Panc1 (cell line): ENCODE measurements at regions not wholly inside any gene's neighbourhood (a gene's known extent, or its start where the extent isn't known, plus 50 kb on each side); places are given as distances from the start of the nearest gene placed in this dataset.

Source experiments
- TF ChIP-seq, protein P1 (sequence below): fragments of 450-650 bp; IDR thresholded peaks from 2 replicates; pipeline ENCODE4 v1.5.1; 2017; ENCODE audit warnings: mild to moderate bottlenecking
- TF ChIP-seq, protein P2 (sequence below), 2 experiments: IDR thresholded peaks; 2 replicates each; pipeline ENCODE4 v1.6.1; 2011 to 2012; ENCODE audit warnings: low read depth in 2 of 2, control low read depth in 1 of 2, low read length in 1 of 2, mild to moderate bottlenecking in 1 of 2, moderate library complexity in 1 of 2; ENCODE audit not compliant: insufficient read depth in 1 of 2

DNA sequence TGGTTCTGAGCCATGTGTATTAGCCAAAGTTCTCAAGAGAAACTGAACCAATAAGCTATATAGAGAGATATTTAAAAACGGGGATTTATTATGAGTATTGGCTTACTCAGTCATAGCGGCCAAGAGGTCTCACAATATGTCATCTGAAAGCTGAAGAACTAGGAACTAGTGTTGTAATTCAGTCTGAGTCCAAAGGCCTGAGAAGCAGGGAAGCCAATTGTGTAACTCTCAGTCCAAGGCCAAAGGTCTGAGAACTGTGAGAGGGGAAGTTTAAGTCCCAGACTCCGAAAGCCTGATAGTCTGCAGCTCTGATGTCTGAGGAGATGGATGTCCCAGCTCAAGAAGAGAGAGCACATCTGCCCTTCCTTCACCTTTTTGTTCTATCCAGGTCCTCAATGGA lies 344.8 kb upstream of the USP15 start:
- TF ChIP-seq, protein P1, sequence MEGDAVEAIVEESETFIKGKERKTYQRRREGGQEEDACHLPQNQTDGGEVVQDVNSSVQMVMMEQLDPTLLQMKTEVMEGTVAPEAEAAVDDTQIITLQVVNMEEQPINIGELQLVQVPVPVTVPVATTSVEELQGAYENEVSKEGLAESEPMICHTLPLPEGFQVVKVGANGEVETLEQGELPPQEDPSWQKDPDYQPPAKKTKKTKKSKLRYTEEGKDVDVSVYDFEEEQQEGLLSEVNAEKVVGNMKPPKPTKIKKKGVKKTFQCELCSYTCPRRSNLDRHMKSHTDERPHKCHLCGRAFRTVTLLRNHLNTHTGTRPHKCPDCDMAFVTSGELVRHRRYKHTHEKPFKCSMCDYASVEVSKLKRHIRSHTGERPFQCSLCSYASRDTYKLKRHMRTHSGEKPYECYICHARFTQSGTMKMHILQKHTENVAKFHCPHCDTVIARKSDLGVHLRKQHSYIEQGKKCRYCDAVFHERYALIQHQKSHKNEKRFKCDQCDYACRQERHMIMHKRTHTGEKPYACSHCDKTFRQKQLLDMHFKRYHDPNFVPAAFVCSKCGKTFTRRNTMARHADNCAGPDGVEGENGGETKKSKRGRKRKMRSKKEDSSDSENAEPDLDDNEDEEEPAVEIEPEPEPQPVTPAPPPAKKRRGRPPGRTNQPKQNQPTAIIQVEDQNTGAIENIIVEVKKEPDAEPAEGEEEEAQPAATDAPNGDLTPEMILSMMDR: no peak
- TF ChIP-seq, protein P2, sequence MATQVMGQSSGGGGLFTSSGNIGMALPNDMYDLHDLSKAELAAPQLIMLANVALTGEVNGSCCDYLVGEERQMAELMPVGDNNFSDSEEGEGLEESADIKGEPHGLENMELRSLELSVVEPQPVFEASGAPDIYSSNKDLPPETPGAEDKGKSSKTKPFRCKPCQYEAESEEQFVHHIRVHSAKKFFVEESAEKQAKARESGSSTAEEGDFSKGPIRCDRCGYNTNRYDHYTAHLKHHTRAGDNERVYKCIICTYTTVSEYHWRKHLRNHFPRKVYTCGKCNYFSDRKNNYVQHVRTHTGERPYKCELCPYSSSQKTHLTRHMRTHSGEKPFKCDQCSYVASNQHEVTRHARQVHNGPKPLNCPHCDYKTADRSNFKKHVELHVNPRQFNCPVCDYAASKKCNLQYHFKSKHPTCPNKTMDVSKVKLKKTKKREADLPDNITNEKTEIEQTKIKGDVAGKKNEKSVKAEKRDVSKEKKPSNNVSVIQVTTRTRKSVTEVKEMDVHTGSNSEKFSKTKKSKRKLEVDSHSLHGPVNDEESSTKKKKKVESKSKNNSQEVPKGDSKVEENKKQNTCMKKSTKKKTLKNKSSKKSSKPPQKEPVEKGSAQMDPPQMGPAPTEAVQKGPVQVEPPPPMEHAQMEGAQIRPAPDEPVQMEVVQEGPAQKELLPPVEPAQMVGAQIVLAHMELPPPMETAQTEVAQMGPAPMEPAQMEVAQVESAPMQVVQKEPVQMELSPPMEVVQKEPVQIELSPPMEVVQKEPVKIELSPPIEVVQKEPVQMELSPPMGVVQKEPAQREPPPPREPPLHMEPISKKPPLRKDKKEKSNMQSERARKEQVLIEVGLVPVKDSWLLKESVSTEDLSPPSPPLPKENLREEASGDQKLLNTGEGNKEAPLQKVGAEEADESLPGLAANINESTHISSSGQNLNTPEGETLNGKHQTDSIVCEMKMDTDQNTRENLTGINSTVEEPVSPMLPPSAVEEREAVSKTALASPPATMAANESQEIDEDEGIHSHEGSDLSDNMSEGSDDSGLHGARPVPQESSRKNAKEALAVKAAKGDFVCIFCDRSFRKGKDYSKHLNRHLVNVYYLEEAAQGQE (IDR thresholded peaks at IDR 0.05; ENCODE audit: insufficient read depth in 1 of 2, low read depth in 2 of 2, low read length in 1 of 2): no peak
